B cell (primary cell): ENCODE measurements at regions not wholly inside any gene's neighbourhood (a gene's known extent, or its start where the extent isn't known, plus 50 kb on each side); places are given as distances from the start of the nearest gene placed in this dataset.

Experiments
- EZH2 ChIP-seq: IDR thresholded peaks from 2 replicates; pipeline ENCODE4 v1.6.1; 2012; ENCODE audit warnings: borderline replicate concordance, low read depth, mild to moderate bottlenecking, moderate library complexity, low read length; ENCODE audit not compliant: insufficient read depth, poor library complexity, severe bottlenecking
- TF ChIP-seq, protein P1 (sequence below): fragments of 200-600 bp; IDR thresholded peaks from one replicate; pipeline ENCODE4 v1.8.0; 2022; ENCODE audit warnings: antibody characterized with exemption, mild to moderate bottlenecking

- TF ChIP-seq, protein P1, sequence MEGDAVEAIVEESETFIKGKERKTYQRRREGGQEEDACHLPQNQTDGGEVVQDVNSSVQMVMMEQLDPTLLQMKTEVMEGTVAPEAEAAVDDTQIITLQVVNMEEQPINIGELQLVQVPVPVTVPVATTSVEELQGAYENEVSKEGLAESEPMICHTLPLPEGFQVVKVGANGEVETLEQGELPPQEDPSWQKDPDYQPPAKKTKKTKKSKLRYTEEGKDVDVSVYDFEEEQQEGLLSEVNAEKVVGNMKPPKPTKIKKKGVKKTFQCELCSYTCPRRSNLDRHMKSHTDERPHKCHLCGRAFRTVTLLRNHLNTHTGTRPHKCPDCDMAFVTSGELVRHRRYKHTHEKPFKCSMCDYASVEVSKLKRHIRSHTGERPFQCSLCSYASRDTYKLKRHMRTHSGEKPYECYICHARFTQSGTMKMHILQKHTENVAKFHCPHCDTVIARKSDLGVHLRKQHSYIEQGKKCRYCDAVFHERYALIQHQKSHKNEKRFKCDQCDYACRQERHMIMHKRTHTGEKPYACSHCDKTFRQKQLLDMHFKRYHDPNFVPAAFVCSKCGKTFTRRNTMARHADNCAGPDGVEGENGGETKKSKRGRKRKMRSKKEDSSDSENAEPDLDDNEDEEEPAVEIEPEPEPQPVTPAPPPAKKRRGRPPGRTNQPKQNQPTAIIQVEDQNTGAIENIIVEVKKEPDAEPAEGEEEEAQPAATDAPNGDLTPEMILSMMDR = no peak
- TF ChIP-seq EZH2 = no peak
Observed at GRCh38 chr2:78351208-78351607, 674.3 kb upstream of the REG3G start.
